WTC11 (cell line): ENCODE measurements at regions not wholly inside any gene's neighbourhood (a gene's known extent, or its start where the extent isn't known, plus 50 kb on each side); places are given as distances from the start of the nearest gene placed in this dataset.

Experiments used
- ATAC-seq: fragments of 200-7000 bp; cut with Tn5 transposase; 2 replicates; pipeline ENCODE4 v1.10.0; 2021; ENCODE audit warnings: mild to moderate bottlenecking, moderate library complexity
- CTCF ChIA-PET: fragments of 300-600 bp; sonication (Branson Sonifier 250); formaldehyde crosslinking; loops from one replicate; lab custom pipeline; 2021; ENCODE audit warnings: antibody characterized with exemption; lab: Charles Lee
- POLR2A ChIA-PET: fragments of 350-600 bp; sonication (Branson Sonifier 250); formaldehyde crosslinking; loops from one replicate; lab custom pipeline; 2021; ENCODE audit warnings: antibody characterized with exemption; lab: Charles Lee
- DNase-seq: peaks from one replicate; pipeline ENCODE4 v3.0.0; 2021; ENCODE audit warnings: low spot score
- H3K27ac Mint-ChIP-seq: 2 replicates; pipeline ENCODE4 v1.8.0; 2021; ENCODE audit warnings: mixed read lengths
- H3K27me3 Mint-ChIP-seq: 2 replicates; pipeline ENCODE4 v1.8.0; 2021; ENCODE audit warnings: low read depth, mild to moderate bottlenecking, moderate library complexity, mixed read lengths
- H3K36me3 Mint-ChIP-seq: 2 replicates; pipeline ENCODE4 v1.8.0; 2021; ENCODE audit warnings: mixed read lengths
- H3K4me1 Mint-ChIP-seq: 2 replicates; pipeline ENCODE4 v1.8.0; 2022; ENCODE audit warnings: mixed read lengths
- H3K4me3 Mint-ChIP-seq: 2 replicates; pipeline ENCODE4 v1.8.0; 2021; ENCODE audit warnings: mild to moderate bottlenecking, moderate library complexity, mixed read lengths
- H3K9me3 Mint-ChIP-seq: 2 replicates; pipeline ENCODE4 v1.8.0; 2021; ENCODE audit warnings: mixed read lengths
- CTCF ChIP-seq: fragments of 200-600 bp; IDR thresholded peaks from 2 replicates; pipeline ENCODE4 v1.8.0; 2022; ENCODE audit warnings: antibody characterized with exemption
- E2F1 ChIP-seq: sonication (generic); formaldehyde crosslinking; IDR thresholded peaks from 2 replicates; pipeline ENCODE4 v1.8.0; 2022; ENCODE audit warnings: mild to moderate bottlenecking, missing genetic modification reagents
- ELF4 ChIP-seq: sonication (generic); formaldehyde crosslinking; IDR thresholded peaks from 2 replicates; pipeline ENCODE4 v1.8.1; 2022; ENCODE audit warnings: low read depth, mild to moderate bottlenecking, moderate library complexity, missing genetic modification reagents
- FOXP1 ChIP-seq: sonication (generic); formaldehyde crosslinking; IDR thresholded peaks from 2 replicates; pipeline ENCODE4 v1.8.0; 2022; ENCODE audit warnings: missing genetic modification reagents, mild to moderate bottlenecking, moderate library complexity, borderline replicate concordance
- KAT7 ChIP-seq: sonication (generic); formaldehyde crosslinking; IDR thresholded peaks from 2 replicates; pipeline ENCODE4 v1.8.1; 2023; ENCODE audit warnings: missing genetic modification reagents, mild to moderate bottlenecking, borderline replicate concordance
- MYBL2 ChIP-seq: sonication (generic); formaldehyde crosslinking; IDR thresholded peaks from 2 replicates; pipeline ENCODE4 v1.8.1; 2023; ENCODE audit warnings: mild to moderate bottlenecking, moderate library complexity, missing genetic modification reagents
- NR1H2 ChIP-seq: sonication (generic); formaldehyde crosslinking; IDR thresholded peaks from 2 replicates; pipeline ENCODE4 v1.9.0; 2021; ENCODE audit warnings: mild to moderate bottlenecking, moderate library complexity, missing genetic modification reagents
- NR3C1 ChIP-seq: sonication (generic); formaldehyde crosslinking; conservative IDR thresholded peaks from 2 replicates; pipeline ENCODE4 v1.8.1; 2023; ENCODE audit warnings: low read depth, mild to moderate bottlenecking, missing genetic modification reagents
- RELA ChIP-seq: sonication (generic); formaldehyde crosslinking; IDR thresholded peaks from 2 replicates; pipeline ENCODE4 v1.8.1; 2022; ENCODE audit warnings: missing genetic modification reagents, mild to moderate bottlenecking, borderline replicate concordance
- RORB ChIP-seq: fragments of 250-450 bp; sonication (Bioruptor Pico); IDR thresholded peaks from 2 replicates; pipeline ENCODE4 v1.9.0; 2021; ENCODE audit warnings: mild to moderate bottlenecking
- SMAD3 ChIP-seq: sonication (generic); formaldehyde crosslinking; IDR thresholded peaks from 2 replicates; pipeline ENCODE4 v1.8.0; 2022; ENCODE audit warnings: missing genetic modification reagents, mild to moderate bottlenecking, borderline replicate concordance
- TEAD4 ChIP-seq: sonication (generic); formaldehyde crosslinking; IDR thresholded peaks from 2 replicates; pipeline ENCODE4 v1.8.0; 2022; ENCODE audit warnings: mild to moderate bottlenecking, missing genetic modification reagents
- ZNF396 ChIP-seq: fragments of 250-450 bp; sonication (Bioruptor Pico); IDR thresholded peaks from 2 replicates; pipeline ENCODE4 v1.8.0; 2021; ENCODE audit warnings: mild to moderate bottlenecking, moderate library complexity, borderline replicate concordance
- TF ChIP-seq, protein P1 (sequence below): fragments of 250-450 bp; sonication (Bioruptor Pico); conservative IDR thresholded peaks from 2 replicates; pipeline ENCODE4 v1.9.0; 2021; ENCODE audit warnings: mild to moderate bottlenecking
- TF ChIP-seq, protein P2 (sequence below): fragments of 250-450 bp; sonication (Bioruptor Pico); IDR thresholded peaks from 2 replicates; pipeline ENCODE4 v1.9.0; 2021; ENCODE audit warnings: moderate library complexity, mild to moderate bottlenecking, inconsistent platforms, borderline replicate concordance
- TF ChIP-seq, protein P3 (sequence below): sonication (generic); formaldehyde crosslinking; IDR thresholded peaks from 2 replicates; pipeline ENCODE4 v1.8.1; 2022; ENCODE audit warnings: low read depth, mild to moderate bottlenecking, moderate library complexity, missing genetic modification reagents, borderline replicate concordance
- TF ChIP-seq, protein P4 (sequence below): sonication (generic); formaldehyde crosslinking; IDR thresholded peaks from 2 replicates; pipeline ENCODE4 v1.8.1; 2023; ENCODE audit warnings: mild to moderate bottlenecking, moderate library complexity, missing genetic modification reagents
- TF ChIP-seq, protein P5 (sequence below): sonication (generic); formaldehyde crosslinking; IDR thresholded peaks from 2 replicates; pipeline ENCODE4 v1.8.0; 2022; ENCODE audit warnings: mild to moderate bottlenecking, missing genetic modification reagents
- TF ChIP-seq, protein P6 (sequence below): sonication (generic); formaldehyde crosslinking; IDR thresholded peaks from 2 replicates; pipeline ENCODE4 v1.8.0; 2022; ENCODE audit warnings: mild to moderate bottlenecking, missing genetic modification reagents

DNA sequence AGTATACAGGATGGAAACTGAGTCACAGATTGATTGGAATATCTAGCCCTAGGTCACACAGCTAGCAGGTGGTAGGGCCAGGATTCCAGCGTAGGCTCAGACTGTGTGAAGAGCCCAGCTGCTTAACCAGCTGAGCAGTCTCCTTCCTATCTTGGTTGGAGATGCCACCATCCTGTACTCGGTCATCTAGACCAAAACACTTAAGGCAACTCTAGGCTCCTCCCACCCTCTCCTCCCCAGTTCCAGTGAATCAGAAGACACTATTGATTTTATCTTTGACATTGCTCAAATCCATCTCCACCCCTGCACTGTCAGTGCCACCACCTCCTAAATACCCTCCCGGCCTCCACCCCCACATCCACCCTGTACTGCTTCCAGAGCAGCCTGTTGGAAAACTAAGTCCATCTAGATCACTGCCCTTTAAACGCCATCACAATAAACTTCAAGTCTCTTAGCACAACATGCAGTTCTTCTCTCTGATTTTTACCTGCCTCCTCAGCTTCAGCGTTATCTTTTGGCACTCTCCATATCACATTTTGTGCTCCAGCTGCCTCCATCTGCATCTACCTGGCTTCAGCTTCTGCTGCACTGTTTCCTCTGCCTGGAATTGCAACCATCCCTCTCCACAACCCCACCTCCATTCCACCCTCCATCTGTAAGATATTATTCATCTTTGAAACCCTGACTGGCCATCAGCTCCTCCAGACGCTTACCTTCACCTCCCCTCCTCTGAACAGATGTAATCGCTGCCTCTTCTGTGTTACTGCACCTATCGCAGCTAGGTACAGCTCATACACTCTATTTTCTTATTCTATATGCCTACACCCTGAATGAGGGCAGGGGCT, 86.8 kb upstream of the ACP3 start (continued):
- TF ChIP-seq, protein P1, sequence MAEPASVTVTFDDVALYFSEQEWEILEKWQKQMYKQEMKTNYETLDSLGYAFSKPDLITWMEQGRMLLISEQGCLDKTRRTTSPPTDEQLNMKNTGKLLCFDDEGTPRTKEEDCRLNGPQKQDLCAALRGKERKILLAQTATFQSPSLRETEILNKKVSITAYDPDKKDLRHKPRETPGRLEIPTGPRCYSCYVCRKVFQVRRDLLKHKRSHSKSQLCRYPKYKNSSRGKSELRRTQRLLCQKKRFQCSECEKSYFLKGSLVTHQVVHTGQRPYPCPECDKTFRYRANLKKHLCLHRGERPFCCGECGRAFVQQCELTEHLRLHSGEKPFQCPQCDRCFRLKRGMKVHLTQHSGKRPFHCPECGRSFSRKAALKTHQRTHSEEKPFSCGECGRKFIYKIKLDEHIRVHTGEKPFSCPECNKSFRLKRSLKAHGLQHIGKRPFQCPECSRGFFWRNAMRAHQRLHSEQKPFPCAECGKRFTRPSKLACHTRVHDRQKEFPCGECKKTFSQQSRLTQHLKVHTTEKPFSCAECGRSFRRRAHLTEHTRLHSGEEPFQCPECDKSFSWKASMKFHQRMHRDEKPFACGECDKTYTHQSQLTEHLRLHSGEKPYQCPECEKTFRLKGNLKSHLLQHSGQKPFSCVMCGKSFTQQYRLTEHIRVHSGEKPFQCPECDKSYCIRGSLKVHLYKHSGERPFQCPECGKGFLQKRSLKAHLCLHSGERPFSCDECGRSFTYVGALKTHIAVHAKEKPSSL (CRISPR knock-in tag), result no peak
- TF ChIP-seq FOXP1 (CRISPR knock-in tag) (no peak), NR3C1 (CRISPR knock-in tag) (no peak), ZNF396 (CRISPR knock-in tag) (no peak)
- TF ChIP-seq, protein P2, sequence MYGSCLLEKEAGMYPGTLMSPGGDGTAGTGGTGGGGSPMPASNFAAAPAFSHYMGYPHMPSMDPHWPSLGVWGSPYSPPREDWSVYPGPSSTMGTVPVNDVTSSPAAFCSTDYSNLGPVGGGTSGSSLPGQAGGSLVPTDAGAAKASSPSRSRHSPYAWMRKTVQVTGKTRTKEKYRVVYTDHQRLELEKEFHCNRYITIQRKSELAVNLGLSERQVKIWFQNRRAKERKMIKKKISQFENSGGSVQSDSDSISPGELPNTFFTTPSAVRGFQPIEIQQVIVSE (CRISPR knock-in tag), result no peak

- ChIA-PET CTCF (interaction anchor here (0.9 to 2.5 kb wide), 5 partner anchors 11 to 197 kb away, joined by 3 to 6 read pairs (median 4); partner anchors contain the start of gene CPNE4), POLR2A (no interaction called here)
- DNase-seq, result peak; percentile 24
- Mint-ChIP-seq H3K4me3 (no peak overlapping the region), H3K27ac (no peak overlapping the region), H3K36me3 (no peaks in the 10 kb centered on the region), H3K27me3 (no peaks in the 10 kb centered on the region), H3K9me3 (no peaks in the 10 kb centered on the region), H3K4me1 (peaks cover 14% of the 10 kb centered on the region)
- ATAC-seq, result no peak; the same call in 1 of the 2 replicates
- no peak for TF ChIP-seq SMAD3 (CRISPR knock-in tag)
- TF ChIP-seq, protein P3, sequence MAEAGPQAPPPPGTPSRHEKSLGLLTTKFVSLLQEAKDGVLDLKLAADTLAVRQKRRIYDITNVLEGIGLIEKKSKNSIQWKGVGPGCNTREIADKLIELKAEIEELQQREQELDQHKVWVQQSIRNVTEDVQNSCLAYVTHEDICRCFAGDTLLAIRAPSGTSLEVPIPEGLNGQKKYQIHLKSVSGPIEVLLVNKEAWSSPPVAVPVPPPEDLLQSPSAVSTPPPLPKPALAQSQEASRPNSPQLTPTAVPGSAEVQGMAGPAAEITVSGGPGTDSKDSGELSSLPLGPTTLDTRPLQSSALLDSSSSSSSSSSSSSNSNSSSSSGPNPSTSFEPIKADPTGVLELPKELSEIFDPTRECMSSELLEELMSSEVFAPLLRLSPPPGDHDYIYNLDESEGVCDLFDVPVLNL (CRISPR knock-in tag), result no peak
- no peak for TF ChIP-seq E2F1
- TF ChIP-seq ELF4, result no peak
- no peak for TF ChIP-seq KAT7 (CRISPR knock-in tag)
- no peak for TF ChIP-seq MYBL2 (CRISPR knock-in tag)
- no peak for TF ChIP-seq TEAD4 (CRISPR knock-in tag)
- no peak for TF ChIP-seq RELA
- TF ChIP-seq, protein P4, sequence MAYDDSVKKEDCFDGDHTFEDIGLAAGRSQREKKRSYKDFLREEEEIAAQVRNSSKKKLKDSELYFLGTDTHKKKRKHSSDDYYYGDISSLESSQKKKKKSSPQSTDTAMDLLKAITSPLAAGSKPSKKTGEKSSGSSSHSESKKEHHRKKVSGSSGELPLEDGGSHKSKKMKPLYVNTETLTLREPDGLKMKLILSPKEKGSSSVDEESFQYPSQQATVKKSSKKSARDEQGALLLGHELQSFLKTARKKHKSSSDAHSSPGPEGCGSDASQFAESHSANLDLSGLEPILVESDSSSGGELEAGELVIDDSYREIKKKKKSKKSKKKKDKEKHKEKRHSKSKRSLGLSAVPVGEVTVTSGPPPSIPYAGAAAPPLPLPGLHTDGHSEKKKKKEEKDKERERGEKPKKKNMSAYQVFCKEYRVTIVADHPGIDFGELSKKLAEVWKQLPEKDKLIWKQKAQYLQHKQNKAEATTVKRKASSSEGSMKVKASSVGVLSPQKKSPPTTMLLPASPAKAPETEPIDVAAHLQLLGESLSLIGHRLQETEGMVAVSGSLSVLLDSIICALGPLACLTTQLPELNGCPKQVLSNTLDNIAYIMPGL (CRISPR knock-in tag), result no peak
- no peak for TF ChIP-seq CTCF
- TF ChIP-seq, protein P5, sequence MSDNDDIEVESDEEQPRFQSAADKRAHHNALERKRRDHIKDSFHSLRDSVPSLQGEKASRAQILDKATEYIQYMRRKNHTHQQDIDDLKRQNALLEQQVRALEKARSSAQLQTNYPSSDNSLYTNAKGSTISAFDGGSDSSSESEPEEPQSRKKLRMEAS (CRISPR knock-in tag), result no peak
- no peak for TF ChIP-seq NR1H2 (CRISPR knock-in tag)
- no peak for TF ChIP-seq NR3C1 (CRISPR knock-in tag)
- TF ChIP-seq, protein P2 (CRISPR knock-in tag), result no peak
- no peak for TF ChIP-seq RORB (CRISPR knock-in tag)
- TF ChIP-seq, protein P6, sequence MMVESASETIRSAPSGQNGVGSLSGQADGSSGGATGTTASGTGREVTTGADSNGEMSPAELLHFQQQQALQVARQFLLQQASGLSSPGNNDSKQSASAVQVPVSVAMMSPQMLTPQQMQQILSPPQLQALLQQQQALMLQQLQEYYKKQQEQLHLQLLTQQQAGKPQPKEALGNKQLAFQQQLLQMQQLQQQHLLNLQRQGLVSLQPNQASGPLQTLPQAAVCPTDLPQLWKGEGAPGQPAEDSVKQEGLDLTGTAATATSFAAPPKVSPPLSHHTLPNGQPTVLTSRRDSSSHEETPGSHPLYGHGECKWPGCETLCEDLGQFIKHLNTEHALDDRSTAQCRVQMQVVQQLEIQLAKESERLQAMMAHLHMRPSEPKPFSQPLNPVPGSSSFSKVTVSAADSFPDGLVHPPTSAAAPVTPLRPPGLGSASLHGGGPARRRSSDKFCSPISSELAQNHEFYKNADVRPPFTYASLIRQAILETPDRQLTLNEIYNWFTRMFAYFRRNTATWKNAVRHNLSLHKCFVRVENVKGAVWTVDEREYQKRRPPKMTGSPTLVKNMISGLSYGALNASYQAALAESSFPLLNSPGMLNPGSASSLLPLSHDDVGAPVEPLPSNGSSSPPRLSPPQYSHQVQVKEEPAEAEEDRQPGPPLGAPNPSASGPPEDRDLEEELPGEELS (CRISPR knock-in tag), result no peak
These were observed 85.6 kb upstream of the ACP3 start for GRCh38 chr3:132231633-132232032.
